Astrocyte (in vitro differentiated cells and primary cell): ENCODE measurements at regions not wholly inside any gene's neighbourhood (a gene's known extent, or its start where the extent isn't known, plus 50 kb on each side); places are given as distances from the start of the nearest gene placed in this dataset.

ENCODE experiments used
- CTCF ChIP-seq: IDR thresholded peaks from 2 replicates; pipeline ENCODE4 v1.5.1; 2011; ENCODE audit warnings: low read depth, mild to moderate bottlenecking, inconsistent platforms, low read length, moderate library complexity; ENCODE audit not compliant: insufficient read depth
- EZH2 ChIP-seq: IDR thresholded peaks from 2 replicates; pipeline ENCODE4 v1.6.1; 2012; ENCODE audit warnings: mild to moderate bottlenecking, low read length, inconsistent platforms; ENCODE audit not compliant: insufficient read depth

- TF ChIP-seq EZH2 = no peak
- no peak for TF ChIP-seq CTCF
Measured at GRCh38 chr5:110218981-110219380, 507.5 kb downstream of the TMEM232 start.
